ENCODE measurements at regions not wholly inside any gene's neighbourhood (a gene's known extent, or its start where the extent isn't known, plus 50 kb on each side); places are given as distances from the start of the nearest gene placed in this dataset.

GRCh38 chr7:12137283-12137682, 73.8 kb upstream of the TMEM106B start:
- DNase-seq, result no peak

- no peak for DNase-seq
Observed at GRCh38 chr7:12138421-12138820, 72.7 kb upstream of the TMEM106B start.

- DNase-seq, result no peak
Observed at GRCh38 chr7:12139416-12139815, 71.7 kb upstream of the TMEM106B start.

- DNase-seq, result no peak
Observed at GRCh38 chr7:12146813-12147212, 64.3 kb upstream of the TMEM106B start.

DNA sequence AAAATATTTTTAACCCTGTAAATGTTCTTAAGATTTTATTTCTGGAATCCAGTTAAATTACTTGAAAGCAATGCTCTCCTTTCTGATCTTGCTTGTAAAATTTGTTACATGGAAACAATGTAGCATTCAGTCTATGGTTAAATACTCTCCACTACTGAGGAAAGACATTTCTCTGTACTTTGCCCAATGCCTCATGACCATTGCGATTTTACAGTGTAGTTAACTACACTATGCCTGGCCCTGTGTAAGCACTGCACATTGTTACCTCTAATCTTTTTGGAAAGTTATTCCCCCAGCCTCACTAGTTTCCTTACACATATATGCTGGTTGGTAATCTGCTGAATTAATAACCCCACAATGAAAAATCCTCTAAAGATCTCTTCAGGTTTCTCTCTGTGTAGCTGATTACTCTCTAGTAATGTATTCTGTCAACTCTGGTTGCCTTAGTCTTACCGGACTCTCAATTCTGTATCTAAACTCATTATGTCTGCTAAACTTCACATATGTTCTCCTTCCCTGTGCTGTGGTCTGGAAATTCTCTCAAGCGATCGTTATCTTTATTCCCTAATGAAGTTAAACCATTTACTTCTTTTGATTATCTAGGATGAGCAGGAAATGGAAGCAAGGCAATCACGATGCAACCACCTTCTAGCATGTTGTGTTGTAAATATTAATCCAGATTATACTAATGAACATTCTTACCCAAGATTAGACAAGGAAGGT, 58.7 kb upstream of the TMEM106B start:
- DNase-seq, result no peak

- no peak for DNase-seq
Observed at GRCh38 chr7:12154119-12154518, 57.0 kb upstream of the TMEM106B start.

DNA sequence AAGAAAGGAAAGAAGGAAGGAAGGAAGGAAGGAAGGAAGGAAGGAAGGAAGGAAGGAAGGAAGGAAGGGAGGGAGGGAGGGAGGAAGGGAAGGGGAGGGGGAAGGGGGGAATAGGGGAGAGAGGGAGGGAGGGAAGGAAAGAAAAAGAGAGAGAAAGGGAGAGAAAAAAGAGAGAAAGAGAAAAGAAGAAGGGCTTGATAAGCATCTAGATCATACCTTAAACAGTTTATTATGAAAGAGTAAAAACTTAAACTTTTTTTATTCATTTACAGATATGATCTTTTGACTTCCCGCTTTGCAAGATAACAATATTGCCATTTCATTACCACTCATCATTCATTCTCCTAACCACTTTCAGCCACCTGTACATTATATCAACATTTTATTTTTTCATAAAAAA, 53.6 kb upstream of the TMEM106B start:
- DNase-seq, result no peak

DNA sequence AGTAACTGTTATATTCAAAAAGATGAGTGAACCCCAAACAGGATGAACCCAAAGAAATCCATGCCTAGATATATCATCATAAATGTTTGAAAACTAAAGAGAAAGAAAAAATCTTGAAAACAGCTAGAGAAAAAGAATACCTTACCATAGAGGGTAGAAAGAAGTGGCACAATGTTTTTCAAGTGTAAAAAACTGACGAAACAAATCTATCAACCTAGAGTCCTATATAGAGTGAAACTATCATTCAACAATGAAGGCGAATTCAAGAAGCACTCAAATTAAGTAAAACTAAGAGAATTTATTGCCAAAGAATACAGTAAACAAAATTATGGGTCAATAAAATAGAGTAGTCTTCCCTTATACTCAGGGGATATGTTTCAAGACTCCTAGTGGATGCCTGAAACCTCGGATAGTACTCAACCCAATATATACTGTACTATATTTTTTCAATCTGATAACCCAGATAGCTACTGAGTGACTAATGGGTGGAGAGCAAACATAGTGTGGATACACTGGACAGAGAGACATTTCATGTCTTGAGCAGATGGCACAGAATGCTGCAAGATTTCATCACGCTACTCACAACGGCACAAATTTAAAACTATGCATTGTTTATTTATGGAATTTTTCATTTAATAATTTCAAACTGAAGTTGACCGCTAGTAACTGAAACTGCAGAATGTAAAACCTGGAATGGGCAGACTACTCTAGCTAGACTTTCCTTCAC, 52.6 kb upstream of the TMEM106B start:
- no peak for DNase-seq

GRCh38 chr7:12161146-12161545, 49.9 kb upstream of the TMEM106B start:
- DNase-seq, result no peak

Measured in stimulated activated naive CD4-positive, alpha-beta T cell treated with Interleukin-2 at 50 U/mL for 16 hours (primary cell).